Activated naive CD8-positive, alpha-beta T cell treated with anti-CD3 and anti-CD28 coated beads, Interleukin-2, amount 10 ng/mL, durations not matched to agents 7 days and 5 days (primary cell): ENCODE measurements at regions not wholly inside any gene's neighbourhood (a gene's known extent, or its start where the extent isn't known, plus 50 kb on each side); places are given as distances from the start of the nearest gene placed in this dataset.

Experiments used
- ATAC-seq: fragments of 150-1000 bp; cut with Tn5 transposase; one replicate; pipeline ENCODE4 v1.10.0; 2021; ENCODE audit warnings: low read depth, moderate library complexity
- POLR2A ChIA-PET: fragments of 350-600 bp; sonication (Branson Sonifier 250); formaldehyde crosslinking; loops from one replicate; lab custom pipeline; 2021; ENCODE audit warnings: antibody characterized with exemption; lab: Charles Lee
- DNase-seq: peaks from one replicate; pipeline ENCODE4 v3.0.0; 2021
- H3K27ac Mint-ChIP-seq: one replicate; pipeline ENCODE4 v1.8.0; 2022; ENCODE audit warnings: mild to moderate bottlenecking, mixed read lengths
- H3K27me3 Mint-ChIP-seq: one replicate; pipeline ENCODE4 v1.8.0; 2022; ENCODE audit warnings: mild to moderate bottlenecking, moderate library complexity, mixed read lengths
- H3K36me3 Mint-ChIP-seq: one replicate; pipeline ENCODE4 v1.8.0; 2021; ENCODE audit warnings: mild to moderate bottlenecking, mixed read lengths
- H3K4me1 Mint-ChIP-seq: one replicate; pipeline ENCODE4 v1.8.0; 2021; ENCODE audit warnings: mixed read lengths
- H3K4me3 Mint-ChIP-seq: one replicate; pipeline ENCODE4 v1.8.0; 2022; ENCODE audit warnings: mild to moderate bottlenecking, moderate library complexity, mixed read lengths
- H3K9me3 Mint-ChIP-seq: one replicate; pipeline ENCODE4 v1.8.0; 2021; ENCODE audit warnings: mixed read lengths

DNA sequence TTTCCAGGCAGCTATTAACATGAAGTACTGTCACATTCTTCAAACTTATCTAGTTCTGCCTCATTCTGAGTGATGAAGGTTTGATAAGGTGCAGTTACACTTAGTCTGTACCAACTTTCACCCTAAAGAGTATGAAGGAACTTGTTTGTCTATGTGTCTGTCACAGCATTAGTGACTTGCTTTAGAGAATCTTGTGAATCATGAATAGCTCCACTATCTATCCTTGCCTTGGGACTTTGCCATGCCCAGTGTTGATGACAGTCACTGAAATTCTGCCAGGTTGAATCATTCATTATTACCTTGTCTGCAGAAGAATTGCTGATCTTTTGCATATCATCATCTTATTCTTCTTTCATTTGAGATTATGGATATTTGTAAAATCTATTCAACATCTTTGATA, 50.9 kb upstream of the A1CF start:
- DNase-seq (no peak), ATAC-seq (no peak)
- no peaks in the 10 kb centered on the region for H3K4me1 Mint-ChIP-seq
- no peaks in the 10 kb centered on the region for H3K36me3 Mint-ChIP-seq
- H3K27me3 Mint-ChIP-seq = peaks cover 4% of the 10 kb centered on the region
- POLR2A ChIA-PET = no interaction called here
- H3K4me3 Mint-ChIP-seq = no peak overlapping the region
- no peaks in the 10 kb centered on the region for H3K9me3 Mint-ChIP-seq
- H3K27ac Mint-ChIP-seq = no peak overlapping the region

DNA sequence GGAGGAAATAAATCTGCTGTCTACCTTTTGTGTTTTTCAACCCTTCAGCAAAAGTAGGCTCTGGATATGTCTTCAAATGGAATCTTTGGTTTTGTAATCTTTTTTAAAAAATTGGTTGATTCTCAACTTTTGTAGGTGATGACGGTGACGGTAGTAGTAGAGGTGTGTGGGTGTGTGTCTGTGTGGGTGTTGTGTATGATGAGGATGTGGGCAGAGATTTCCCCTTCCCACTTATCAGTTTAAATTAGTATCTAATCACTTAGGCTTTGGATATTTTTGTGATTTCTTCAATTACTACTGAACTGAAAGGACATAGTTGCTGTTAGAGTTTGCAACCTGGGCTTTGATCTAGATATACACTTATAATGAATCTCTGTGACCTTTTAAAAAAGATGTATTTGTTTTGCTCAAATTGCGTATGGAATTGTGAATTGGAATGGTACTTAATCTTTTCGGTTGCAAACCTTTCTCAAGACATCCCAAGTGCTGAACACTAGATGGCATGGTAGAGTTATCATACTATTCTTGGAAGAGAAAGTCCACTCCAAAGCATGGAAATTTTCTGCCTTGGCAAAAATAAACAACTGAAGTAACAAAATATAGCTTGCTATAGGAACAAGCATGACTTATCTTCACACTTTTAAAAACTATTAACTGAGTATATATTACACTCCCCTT, 51.9 kb upstream of the A1CF start:
- no peak for ATAC-seq
- Mint-ChIP-seq H3K4me1 (no peaks in the 10 kb centered on the region), H3K27ac (no peak overlapping the region), H3K9me3 (no peaks in the 10 kb centered on the region), H3K36me3 (no peaks in the 10 kb centered on the region), H3K27me3 (peaks cover 4% of the 10 kb centered on the region), H3K4me3 (no peak overlapping the region)
- POLR2A ChIA-PET = no interaction called here
- no peak for DNase-seq

DNA sequence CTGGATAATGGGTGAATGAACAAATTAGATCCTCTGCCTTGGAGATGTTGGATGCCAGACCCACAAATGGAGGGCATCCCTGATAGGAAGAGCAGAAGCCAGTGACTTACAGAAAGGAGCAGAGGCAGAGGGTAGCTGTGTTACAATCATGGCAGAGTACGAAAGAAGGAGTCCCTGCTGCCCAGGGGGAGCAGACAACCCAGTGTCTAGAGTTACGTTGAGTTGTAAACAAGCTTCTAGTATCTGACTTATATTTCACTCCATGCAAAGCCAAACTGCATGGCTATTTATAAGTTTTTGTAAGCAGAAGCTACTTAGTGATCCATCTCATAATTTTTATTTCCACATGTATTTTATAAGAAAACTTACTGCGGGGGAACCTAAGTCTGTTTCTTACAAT, 56.2 kb upstream of the A1CF start:
- no peak for DNase-seq
- Mint-ChIP-seq H3K4me1 (no peaks in the 10 kb centered on the region), H3K36me3 (no peaks in the 10 kb centered on the region), H3K9me3 (no peaks in the 10 kb centered on the region), H3K27me3 (no peaks in the 10 kb centered on the region), H3K4me3 (no peak overlapping the region), H3K27ac (no peak overlapping the region)
- ATAC-seq = no peak
- POLR2A ChIA-PET = no interaction called here

DNA sequence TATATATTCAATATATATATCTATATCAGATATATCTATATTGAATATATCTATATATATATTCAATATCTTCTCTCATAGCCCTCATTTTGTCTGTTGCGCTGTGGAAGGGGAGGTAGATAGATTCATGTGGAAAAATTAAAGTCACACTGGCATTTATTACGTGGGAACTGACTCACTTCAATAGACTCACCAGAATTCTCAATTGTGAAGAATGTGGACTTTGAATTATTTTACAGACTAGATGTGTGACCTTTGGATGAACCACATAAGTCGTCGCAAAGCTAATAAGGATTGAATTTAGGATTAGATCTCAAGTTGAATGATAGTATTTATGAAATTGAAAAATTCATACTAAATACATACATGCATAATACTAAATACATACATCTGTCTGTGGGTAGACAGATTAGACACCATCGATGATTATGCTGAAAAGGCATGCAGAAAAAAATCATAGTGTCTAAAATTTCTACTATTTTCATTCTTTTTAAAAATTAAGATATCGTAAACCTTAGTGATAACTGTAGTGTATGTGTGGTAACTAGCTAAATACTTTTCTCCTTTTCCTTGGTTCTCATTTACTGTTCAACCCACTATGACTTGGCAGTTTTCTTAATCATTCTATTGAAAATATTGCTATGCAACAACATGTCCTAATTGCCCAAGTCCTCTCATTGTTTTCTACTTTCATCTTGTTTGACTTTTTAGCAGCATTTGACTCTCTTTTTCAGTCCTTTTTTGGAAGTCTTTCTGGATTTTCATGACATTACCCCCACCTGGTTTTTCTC, 61.8 kb upstream of the A1CF start:
- H3K27me3 Mint-ChIP-seq = no peaks in the 10 kb centered on the region
- H3K4me1 Mint-ChIP-seq = no peaks in the 10 kb centered on the region
- H3K36me3 Mint-ChIP-seq = no peaks in the 10 kb centered on the region
- no peak overlapping the region for H3K4me3 Mint-ChIP-seq
- ATAC-seq (no peak), DNase-seq (no peak)
- no peaks in the 10 kb centered on the region for H3K9me3 Mint-ChIP-seq
- H3K27ac Mint-ChIP-seq = no peak overlapping the region
- POLR2A ChIA-PET = no interaction called here

DNA sequence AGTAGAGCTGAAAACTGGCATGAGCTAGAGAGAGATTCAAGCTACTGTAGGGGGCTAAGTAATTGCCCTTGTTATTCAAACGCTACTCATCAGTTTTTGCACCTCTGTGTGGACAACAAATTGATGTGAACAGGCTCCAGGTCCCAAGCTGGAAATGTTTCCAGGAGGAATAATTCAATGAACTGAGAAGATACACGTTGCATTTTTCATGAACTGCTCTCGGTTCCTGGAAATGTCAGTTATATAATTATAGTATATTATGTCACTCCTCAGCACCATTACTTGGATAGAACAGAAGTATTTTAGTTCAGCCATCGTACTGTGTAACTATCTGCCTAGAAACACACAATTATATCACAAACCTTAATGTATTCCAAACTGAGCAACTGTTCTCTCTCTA, 65.9 kb upstream of the A1CF start:
- H3K27ac Mint-ChIP-seq = no peak overlapping the region
- H3K27me3 Mint-ChIP-seq = no peaks in the 10 kb centered on the region
- H3K9me3 Mint-ChIP-seq = no peaks in the 10 kb centered on the region
- DNase-seq (no peak), ATAC-seq (no peak)
- no peak overlapping the region for H3K4me3 Mint-ChIP-seq
- POLR2A ChIA-PET = no interaction called here
- no peaks in the 10 kb centered on the region for H3K36me3 Mint-ChIP-seq
- H3K4me1 Mint-ChIP-seq = no peaks in the 10 kb centered on the region

DNA sequence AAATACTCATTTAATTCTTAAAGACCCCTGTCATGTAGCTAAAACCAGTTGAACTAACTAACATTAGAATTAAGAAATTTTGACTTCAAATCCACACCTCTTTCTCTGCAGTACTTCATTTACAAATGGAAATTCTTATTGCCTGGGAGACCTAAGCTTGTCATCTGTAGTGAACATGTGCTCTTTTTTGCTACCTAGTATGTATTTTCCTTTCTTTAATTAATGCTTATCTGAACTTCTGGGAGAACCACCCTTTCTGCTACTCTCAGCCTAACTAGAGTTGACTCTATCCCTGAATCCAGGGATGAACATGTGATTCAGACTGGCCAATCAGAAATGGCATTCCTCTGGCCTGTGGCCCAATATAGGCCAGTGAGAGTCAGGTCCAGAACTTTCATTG, 75.9 kb upstream of the A1CF start:
- H3K4me1 Mint-ChIP-seq = no peaks in the 10 kb centered on the region
- H3K27ac Mint-ChIP-seq = no peak overlapping the region
- H3K36me3 Mint-ChIP-seq = no peaks in the 10 kb centered on the region
- no peaks in the 10 kb centered on the region for H3K27me3 Mint-ChIP-seq
- DNase-seq = no peak
- POLR2A ChIA-PET = no interaction called here
- no peaks in the 10 kb centered on the region for H3K9me3 Mint-ChIP-seq
- no peak for ATAC-seq
- H3K4me3 Mint-ChIP-seq = no peak overlapping the region

DNA sequence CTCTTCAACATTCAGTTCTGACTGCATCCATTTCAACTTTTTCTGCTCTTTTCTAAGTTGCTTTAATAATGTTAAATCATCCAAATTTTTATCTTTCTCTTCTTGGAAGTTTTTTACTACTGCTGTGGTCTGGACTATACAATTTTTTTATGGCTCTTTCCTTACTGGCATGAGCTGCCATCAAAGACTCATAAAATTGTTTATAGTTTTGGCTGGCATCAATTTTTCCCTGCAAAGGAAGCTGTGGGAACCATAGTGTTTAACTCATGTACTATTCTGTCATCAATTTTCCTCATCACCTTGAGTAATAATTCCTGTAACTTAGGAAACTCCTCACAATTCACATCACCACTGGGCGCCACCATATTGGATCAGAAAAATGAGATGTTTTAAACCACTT, 77.6 kb upstream of the A1CF start:
- Mint-ChIP-seq H3K36me3 (no peaks in the 10 kb centered on the region), H3K4me3 (no peak overlapping the region), H3K9me3 (no peaks in the 10 kb centered on the region), H3K4me1 (no peaks in the 10 kb centered on the region), H3K27ac (no peak overlapping the region), H3K27me3 (no peaks in the 10 kb centered on the region)
- POLR2A ChIA-PET = no interaction called here
- no peak for ATAC-seq
- DNase-seq = no peak

DNA sequence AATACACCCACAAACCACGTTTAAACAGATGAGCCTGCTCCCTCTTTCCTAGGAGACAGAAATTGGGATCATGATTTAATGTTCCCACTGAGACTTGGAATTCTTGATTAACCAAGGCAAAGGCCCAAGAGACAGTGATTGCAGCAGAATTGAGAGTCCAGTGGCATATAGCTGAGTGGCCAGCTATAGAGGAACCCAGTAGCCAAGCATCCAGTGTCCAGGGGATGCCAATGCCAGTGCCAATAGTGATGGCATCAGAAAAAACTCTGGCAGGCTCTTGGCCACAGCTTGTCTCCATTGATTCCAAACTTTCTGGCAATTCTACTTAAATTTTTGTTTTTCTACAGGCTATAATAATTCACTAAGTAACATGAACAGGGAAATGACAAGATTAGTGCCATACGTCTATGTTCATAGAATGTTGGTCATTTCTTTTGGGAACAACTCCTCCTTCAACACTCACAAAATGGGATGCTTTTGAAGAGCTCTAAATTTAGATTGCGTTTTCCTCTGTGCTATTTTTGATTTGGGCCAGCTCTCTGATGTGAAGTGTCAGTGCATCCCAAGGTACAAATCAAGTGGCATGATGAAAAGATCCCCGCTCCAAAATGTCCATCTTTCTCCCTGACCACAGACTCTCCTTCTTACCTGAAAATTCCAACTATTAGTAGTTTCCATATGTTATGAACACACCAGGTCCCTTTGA, 83.1 kb upstream of the A1CF start:
- H3K4me1 Mint-ChIP-seq = no peaks in the 10 kb centered on the region
- POLR2A ChIA-PET = no interaction called here

DNA sequence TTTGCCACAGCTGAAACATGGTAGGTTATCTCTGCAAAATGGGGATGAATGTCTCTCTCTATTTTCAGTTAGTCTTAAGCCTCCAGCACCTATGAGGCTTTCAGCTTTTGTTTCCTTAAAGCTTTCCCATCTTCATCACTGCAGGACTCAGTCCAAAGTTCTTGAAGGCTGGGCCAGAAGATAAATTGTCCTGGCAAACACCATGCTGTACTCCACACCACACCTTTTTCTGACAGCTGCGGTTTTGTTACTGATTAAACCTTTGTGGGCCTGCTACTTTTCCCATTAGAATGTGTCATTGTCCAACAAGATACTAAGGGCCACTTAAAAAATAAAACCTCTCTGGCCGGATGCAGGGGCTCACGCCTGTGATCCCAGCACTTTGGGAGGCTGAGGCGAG, 87.2 kb upstream of the A1CF start:
- no peak overlapping the region for H3K4me3 Mint-ChIP-seq
- no peaks in the 10 kb centered on the region for H3K27me3 Mint-ChIP-seq
- ATAC-seq (no peak), DNase-seq (no peak)
- POLR2A ChIA-PET = no interaction called here
- no peak overlapping the region for H3K27ac Mint-ChIP-seq
- H3K4me1 Mint-ChIP-seq = no peaks in the 10 kb centered on the region
- H3K36me3 Mint-ChIP-seq = no peaks in the 10 kb centered on the region
- no peaks in the 10 kb centered on the region for H3K9me3 Mint-ChIP-seq

More for the DNA sequence above, 83.1 kb upstream of the A1CF start:
- no peaks in the 10 kb centered on the region for H3K27me3 Mint-ChIP-seq
- H3K9me3 Mint-ChIP-seq = no peaks in the 10 kb centered on the region
- ATAC-seq (no peak), DNase-seq (no peak)
- no peak overlapping the region for H3K27ac Mint-ChIP-seq
- H3K4me3 Mint-ChIP-seq = no peak overlapping the region
- H3K36me3 Mint-ChIP-seq = no peaks in the 10 kb centered on the region

DNA sequence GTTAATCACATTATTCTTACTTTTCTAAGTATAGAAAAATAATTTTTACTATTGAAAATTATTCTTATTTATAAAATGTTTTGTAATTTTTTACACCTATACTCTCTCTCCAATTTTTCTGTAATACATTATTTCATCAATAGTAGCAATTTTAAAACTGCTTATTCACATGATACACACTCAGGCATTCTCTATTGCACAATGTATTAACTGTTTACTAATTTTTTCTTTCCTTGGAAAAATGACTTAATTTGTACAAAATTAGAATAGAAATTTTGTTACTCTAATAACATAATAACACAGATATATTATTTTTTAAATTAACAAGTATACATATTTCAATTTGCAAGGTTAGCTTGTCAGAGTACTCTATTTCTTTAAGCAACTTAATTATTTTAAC, 92.9 kb upstream of the PRKG1 start:
- H3K36me3 Mint-ChIP-seq = no peaks in the 10 kb centered on the region
- DNase-seq = no peak
- no peaks in the 10 kb centered on the region for H3K4me1 Mint-ChIP-seq
- POLR2A ChIA-PET = no interaction called here
- H3K9me3 Mint-ChIP-seq = no peaks in the 10 kb centered on the region
- no peak overlapping the region for H3K4me3 Mint-ChIP-seq
- no peak overlapping the region for H3K27ac Mint-ChIP-seq
- H3K27me3 Mint-ChIP-seq = peaks cover 8% of the 10 kb centered on the region
- ATAC-seq = no peak

DNA sequence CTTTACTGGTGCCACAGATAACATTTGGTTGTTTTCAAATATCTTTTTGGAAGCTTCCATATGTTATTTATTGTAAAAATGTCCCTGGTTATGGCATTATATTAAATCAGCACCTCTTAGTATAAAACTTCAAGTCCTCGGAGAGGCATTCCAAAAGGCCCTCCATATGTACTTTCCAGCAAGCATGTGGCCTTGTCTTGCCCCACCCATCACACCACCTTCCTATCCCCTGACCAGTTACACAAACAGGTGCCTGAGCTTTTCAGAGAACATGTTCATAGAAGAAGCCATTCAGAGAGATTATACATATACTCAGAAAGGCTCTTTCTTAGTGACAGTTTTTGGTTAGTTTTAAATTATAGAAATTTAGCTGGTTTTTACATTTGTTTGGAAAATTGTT, 92.4 kb upstream of the PRKG1 start:
- ATAC-seq (no peak), DNase-seq (no peak)
- H3K9me3 Mint-ChIP-seq = no peaks in the 10 kb centered on the region
- H3K36me3 Mint-ChIP-seq = no peaks in the 10 kb centered on the region
- H3K27me3 Mint-ChIP-seq = peaks cover 11% of the 10 kb centered on the region
- POLR2A ChIA-PET = no interaction called here
- no peak overlapping the region for H3K27ac Mint-ChIP-seq
- H3K4me1 Mint-ChIP-seq = no peaks in the 10 kb centered on the region
- no peak overlapping the region for H3K4me3 Mint-ChIP-seq

DNA sequence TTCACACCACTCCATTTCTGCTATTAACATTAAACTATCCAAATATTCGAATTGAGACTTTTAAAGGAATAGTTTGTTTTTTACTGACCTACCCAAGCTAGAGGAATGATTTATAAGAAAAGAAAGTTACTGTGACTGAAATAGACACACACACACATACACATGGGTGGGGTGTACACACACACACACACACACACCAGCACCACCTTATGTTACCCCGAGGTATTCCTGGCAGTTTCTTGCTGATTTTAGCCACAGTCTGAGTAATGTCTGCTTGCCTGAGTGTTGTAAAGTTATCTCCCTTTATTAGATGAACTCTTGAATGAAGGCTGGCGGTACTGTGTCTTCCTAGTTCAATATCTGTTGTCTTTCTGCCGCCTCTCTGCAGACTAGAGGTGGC, 91.3 kb upstream of the PRKG1 start:
- Mint-ChIP-seq H3K4me3 (no peak overlapping the region), H3K27me3 (peaks cover 12% of the 10 kb centered on the region), H3K36me3 (no peaks in the 10 kb centered on the region), H3K27ac (no peak overlapping the region), H3K9me3 (no peaks in the 10 kb centered on the region), H3K4me1 (no peaks in the 10 kb centered on the region)
- ATAC-seq = no peak
- no peak for DNase-seq
- POLR2A ChIA-PET = no interaction called here

DNA sequence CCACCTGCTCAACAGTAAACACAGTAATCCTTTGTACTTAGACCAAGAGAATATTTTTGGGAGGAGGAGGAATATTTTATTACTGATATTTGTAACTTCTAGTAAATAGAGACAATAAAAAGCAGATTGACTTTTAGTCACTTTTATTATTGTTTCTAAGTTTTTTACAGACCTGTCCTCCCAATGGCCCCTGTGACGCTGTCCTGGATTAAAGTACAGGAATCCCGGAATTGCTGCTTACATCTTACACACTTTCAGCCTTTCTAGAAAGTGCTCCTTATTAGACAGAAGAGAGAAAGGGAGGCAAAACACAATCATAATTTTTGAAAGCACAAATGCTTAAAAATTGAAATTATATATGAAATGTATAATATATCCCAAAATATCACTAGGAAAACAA, 86.4 kb upstream of the PRKG1 start:
- peaks cover 48% of the 10 kb centered on the region for H3K27me3 Mint-ChIP-seq
- no peak overlapping the region for H3K4me3 Mint-ChIP-seq
- DNase-seq (no peak), ATAC-seq (no peak)
- peaks cover 4% of the 10 kb centered on the region for H3K4me1 Mint-ChIP-seq
- H3K27ac Mint-ChIP-seq = no peak overlapping the region
- POLR2A ChIA-PET = no interaction called here
- H3K9me3 Mint-ChIP-seq = no peaks in the 10 kb centered on the region
- H3K36me3 Mint-ChIP-seq = no peaks in the 10 kb centered on the region

DNA sequence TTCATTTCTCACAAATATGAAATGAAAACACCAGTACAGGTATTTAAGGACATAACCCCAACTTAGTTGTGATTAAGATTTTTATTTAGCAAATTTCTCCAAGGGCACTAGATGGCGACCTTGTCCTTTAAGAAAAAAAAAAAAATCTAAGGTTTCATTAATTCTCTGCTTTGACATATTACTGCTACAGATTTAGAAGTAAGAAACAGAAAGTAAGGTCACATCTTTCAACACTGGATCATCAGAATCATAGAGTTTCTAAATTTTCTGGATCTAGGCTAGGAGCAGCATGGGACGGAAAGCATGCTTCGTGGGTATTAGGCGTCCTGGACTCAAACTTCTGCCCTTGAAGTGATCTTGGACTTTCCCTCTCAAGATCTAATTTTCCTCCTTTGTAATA, 85.5 kb upstream of the PRKG1 start:
- H3K27me3 Mint-ChIP-seq = peaks cover 47% of the 10 kb centered on the region
- H3K4me1 Mint-ChIP-seq = peaks cover 4% of the 10 kb centered on the region
- POLR2A ChIA-PET = no interaction called here
- ATAC-seq (no peak), DNase-seq (no peak)
- no peaks in the 10 kb centered on the region for H3K9me3 Mint-ChIP-seq
- H3K4me3 Mint-ChIP-seq = no peak overlapping the region
- H3K27ac Mint-ChIP-seq = no peak overlapping the region
- H3K36me3 Mint-ChIP-seq = no peaks in the 10 kb centered on the region
